T-helper 2 cell treated with Interferon-gamma antibody and Interleukin-4, amounts not matched to agents 5 μg/mL and 100 μg/mL, for 36 hours (primary cell): ENCODE measurements at regions not wholly inside any gene's neighbourhood (a gene's known extent, or its start where the extent isn't known, plus 50 kb on each side); places are given as distances from the start of the nearest gene placed in this dataset.

ENCODE experiments used
- DNase-seq: peaks from one replicate; pipeline ENCODE4 v3.0.0; 2021; ENCODE audit warnings: low spot score
- H3K27ac Mint-ChIP-seq: one replicate; pipeline ENCODE4 v1.8.0; 2021; ENCODE audit warnings: mild to moderate bottlenecking, mixed read lengths
- H3K27me3 Mint-ChIP-seq: one replicate; pipeline ENCODE4 v1.8.0; 2021; ENCODE audit warnings: low read depth, mixed read lengths
- H3K36me3 Mint-ChIP-seq: one replicate; pipeline ENCODE4 v1.8.0; 2021; ENCODE audit warnings: low read depth, mixed read lengths
- H3K4me1 Mint-ChIP-seq: one replicate; pipeline ENCODE4 v1.8.0; 2021; ENCODE audit warnings: low read depth, mixed read lengths
- H3K4me3 Mint-ChIP-seq: one replicate; pipeline ENCODE4 v1.8.0; 2022; ENCODE audit warnings: mild to moderate bottlenecking, moderate library complexity, mixed read lengths
- H3K9me3 Mint-ChIP-seq: one replicate; pipeline ENCODE4 v1.8.0; 2021; ENCODE audit warnings: mixed read lengths

GRCh38 chr1:209267968-209268367, 315.5 kb upstream of the CAMK1G start:
- no peaks in the 10 kb centered on the region for H3K9me3 Mint-ChIP-seq
- no peak overlapping the region for H3K27ac Mint-ChIP-seq
- H3K27me3 Mint-ChIP-seq: no peaks in the 10 kb centered on the region
- H3K4me1 Mint-ChIP-seq: no peaks in the 10 kb centered on the region
- H3K4me3 Mint-ChIP-seq: no peak overlapping the region
- H3K36me3 Mint-ChIP-seq: no peaks in the 10 kb centered on the region
- DNase-seq: no peak

- no peaks in the 10 kb centered on the region for H3K9me3 Mint-ChIP-seq
- no peak overlapping the region for H3K4me3 Mint-ChIP-seq
- no peaks in the 10 kb centered on the region for H3K27me3 Mint-ChIP-seq
- H3K4me1 Mint-ChIP-seq: no peaks in the 10 kb centered on the region
- no peak overlapping the region for H3K27ac Mint-ChIP-seq
- DNase-seq: no peak
- H3K36me3 Mint-ChIP-seq: no peaks in the 10 kb centered on the region
Measured at GRCh38 chr1:209268479-209268878, 315.0 kb upstream of the CAMK1G start.

- no peaks in the 10 kb centered on the region for H3K36me3 Mint-ChIP-seq
- H3K4me3 Mint-ChIP-seq: no peak overlapping the region
- H3K27me3 Mint-ChIP-seq: no peaks in the 10 kb centered on the region
- H3K9me3 Mint-ChIP-seq: no peaks in the 10 kb centered on the region
- H3K4me1 Mint-ChIP-seq: no peaks in the 10 kb centered on the region
- no peak for DNase-seq
- no peak overlapping the region for H3K27ac Mint-ChIP-seq
Measured at GRCh38 chr1:209276321-209276720, 307.2 kb upstream of the CAMK1G start.

GRCh38 chr1:209277662-209278061, 305.9 kb upstream of the CAMK1G start:
- H3K27me3 Mint-ChIP-seq: no peaks in the 10 kb centered on the region

GRCh38 chr1:209291715-209292114, 291.8 kb upstream of the CAMK1G start:
- Mint-ChIP-seq H3K27ac (no peak overlapping the region), H3K27me3 (peaks cover 6% of the 10 kb centered on the region), H3K4me3 (no peak overlapping the region), H3K4me1 (no peaks in the 10 kb centered on the region), H3K9me3 (no peaks in the 10 kb centered on the region), H3K36me3 (no peaks in the 10 kb centered on the region)
- no peak for DNase-seq

More at GRCh38 chr1:209277662-209278061, 305.9 kb upstream of the CAMK1G start:
- Mint-ChIP-seq H3K27ac (no peak overlapping the region), H3K4me1 (no peaks in the 10 kb centered on the region), H3K9me3 (no peaks in the 10 kb centered on the region), H3K36me3 (no peaks in the 10 kb centered on the region), H3K4me3 (no peak overlapping the region)
- no peak for DNase-seq

GRCh38 chr1:209302779-209303568, 280.5 kb upstream of the CAMK1G start:
- Mint-ChIP-seq H3K27me3 (no peaks in the 10 kb centered on the region), H3K27ac (no peak overlapping the region), H3K4me3 (no peak overlapping the region), H3K36me3 (no peaks in the 10 kb centered on the region), H3K9me3 (no peaks in the 10 kb centered on the region), H3K4me1 (no peaks in the 10 kb centered on the region)
- no peak for DNase-seq

- no peak for DNase-seq
- Mint-ChIP-seq H3K36me3 (no peaks in the 10 kb centered on the region), H3K27ac (no peak overlapping the region), H3K27me3 (no peaks in the 10 kb centered on the region), H3K4me1 (no peaks in the 10 kb centered on the region), H3K4me3 (no peak overlapping the region), H3K9me3 (no peaks in the 10 kb centered on the region)
Measured at GRCh38 chr1:209304166-209304565, 279.3 kb upstream of the CAMK1G start.

- H3K4me3 Mint-ChIP-seq: no peak overlapping the region
- no peaks in the 10 kb centered on the region for H3K27me3 Mint-ChIP-seq
- H3K36me3 Mint-ChIP-seq: no peaks in the 10 kb centered on the region
- H3K4me1 Mint-ChIP-seq: no peaks in the 10 kb centered on the region
- H3K27ac Mint-ChIP-seq: no peak overlapping the region
- H3K9me3 Mint-ChIP-seq: no peaks in the 10 kb centered on the region
- no peak for DNase-seq
Measured at GRCh38 chr1:209305221-209305954, 278.1 kb upstream of the CAMK1G start.

GRCh38 chr1:209307846-209308245, 275.7 kb upstream of the CAMK1G start:
- H3K27me3 Mint-ChIP-seq: no peaks in the 10 kb centered on the region
- H3K36me3 Mint-ChIP-seq: no peaks in the 10 kb centered on the region
- H3K9me3 Mint-ChIP-seq: no peaks in the 10 kb centered on the region
- no peak for DNase-seq
- no peak overlapping the region for H3K27ac Mint-ChIP-seq
- H3K4me1 Mint-ChIP-seq: no peaks in the 10 kb centered on the region
- H3K4me3 Mint-ChIP-seq: no peak overlapping the region

GRCh38 chr1:209309198-209309597, 274.3 kb upstream of the CAMK1G start:
- no peak for DNase-seq
- no peaks in the 10 kb centered on the region for H3K27me3 Mint-ChIP-seq
- H3K36me3 Mint-ChIP-seq: no peaks in the 10 kb centered on the region
- H3K9me3 Mint-ChIP-seq: no peaks in the 10 kb centered on the region
- H3K4me1 Mint-ChIP-seq: no peaks in the 10 kb centered on the region
- no peak overlapping the region for H3K4me3 Mint-ChIP-seq
- no peak overlapping the region for H3K27ac Mint-ChIP-seq

- DNase-seq: no peak
- H3K27ac Mint-ChIP-seq: no peak overlapping the region
- H3K9me3 Mint-ChIP-seq: no peaks in the 10 kb centered on the region
- no peaks in the 10 kb centered on the region for H3K4me1 Mint-ChIP-seq
- no peaks in the 10 kb centered on the region for H3K36me3 Mint-ChIP-seq
- no peak overlapping the region for H3K4me3 Mint-ChIP-seq
- H3K27me3 Mint-ChIP-seq: no peaks in the 10 kb centered on the region
Measured at GRCh38 chr1:209311770-209312169, 271.7 kb upstream of the CAMK1G start.

GRCh38 chr1:209316929-209317328, 266.6 kb upstream of the CAMK1G start:
- Mint-ChIP-seq H3K9me3 (no peaks in the 10 kb centered on the region), H3K27ac (no peak overlapping the region), H3K36me3 (no peaks in the 10 kb centered on the region), H3K4me3 (no peak overlapping the region), H3K4me1 (no peaks in the 10 kb centered on the region), H3K27me3 (no peaks in the 10 kb centered on the region)
- DNase-seq: no peak

- no peak overlapping the region for H3K4me3 Mint-ChIP-seq
- no peaks in the 10 kb centered on the region for H3K4me1 Mint-ChIP-seq
- H3K27ac Mint-ChIP-seq: no peak overlapping the region
- DNase-seq: no peak
- no peaks in the 10 kb centered on the region for H3K9me3 Mint-ChIP-seq
- no peaks in the 10 kb centered on the region for H3K36me3 Mint-ChIP-seq
- no peaks in the 10 kb centered on the region for H3K27me3 Mint-ChIP-seq
Measured at GRCh38 chr1:209318181-209319056, 265.1 kb upstream of the CAMK1G start.

- Mint-ChIP-seq H3K4me1 (no peaks in the 10 kb centered on the region), H3K36me3 (no peaks in the 10 kb centered on the region), H3K9me3 (no peaks in the 10 kb centered on the region), H3K27me3 (no peaks in the 10 kb centered on the region), H3K27ac (no peak overlapping the region), H3K4me3 (no peak overlapping the region)
- DNase-seq: no peak
Measured at GRCh38 chr1:209319057-209319432, 264.5 kb upstream of the CAMK1G start.
